NCI-H2196 (cell line): ENCODE measurements at regions not wholly inside any gene's neighbourhood (a gene's known extent, or its start where the extent isn't known, plus 50 kb on each side); places are given as distances from the start of the nearest gene placed in this dataset.
"Not testable (repeated sequence)": the region's sequence is repeated elsewhere in the genome, so short reads cannot be mapped to it uniquely, and the experiment has no call there.

Experiments used
- DNase-seq: peaks from one replicate; lab custom pipeline; 2025; ENCODE audit not compliant: unreplicated experiment; lab: John Stamatoyannopoulos, UW

- DNase-seq, result no peak
Measured at GRCh38 chr1:234921266-234922062, 207.2 kb downstream of the TOMM20 start.

GRCh38 chr1:234920843-234921140 lies 207.8 kb downstream of the TOMM20 start:
- no peak for DNase-seq

- no peak for DNase-seq
Measured at GRCh38 chr1:234920136-234920842, 208.3 kb downstream of the TOMM20 start.

GRCh38 chr1:234918961-234919761 lies 209.5 kb downstream of the TOMM20 start:
- DNase-seq, result no peak

- no peak for DNase-seq
Measured at GRCh38 chr1:234918181-234918841, 210.3 kb downstream of the TOMM20 start.

GRCh38 chr1:234917495-234918180 lies 211.0 kb downstream of the TOMM20 start:
- DNase-seq, result no peak

- DNase-seq, result no peak
Measured at GRCh38 chr1:234916840-234917239, 211.8 kb downstream of the TOMM20 start.

- DNase-seq, result no peak
Measured at GRCh38 chr1:234915924-234916675, 212.5 kb downstream of the TOMM20 start.

- DNase-seq, result no peak
Measured at GRCh38 chr1:234914606-234915290, 213.9 kb downstream of the TOMM20 start.

GRCh38 chr1:234913771-234914170 lies 214.9 kb downstream of the TOMM20 start:
- no peak for DNase-seq

GRCh38 chr1:234913278-234913649 lies 215.4 kb downstream of the TOMM20 start:
- DNase-seq, result no peak

- DNase-seq, result no peak
Measured at GRCh38 chr1:234912548-234913277, 215.9 kb downstream of the TOMM20 start.

- DNase-seq, result no peak
Measured at GRCh38 chr1:234911787-234912186, 216.8 kb downstream of the TOMM20 start.

- DNase-seq, result not testable (repeated sequence)
Measured at GRCh38 chr1:234911136-234911535, 217.5 kb downstream of the TOMM20 start.

- DNase-seq, result no peak
Measured at GRCh38 chr1:234909851-234910250, 218.8 kb downstream of the TOMM20 start.

GRCh38 chr1:234909307-234909810 lies 219.3 kb downstream of the TOMM20 start:
- no peak for DNase-seq

GRCh38 chr1:234908571-234908970 lies 220.1 kb downstream of the TOMM20 start:
- no peak for DNase-seq

GRCh38 chr1:234907940-234908405 lies 220.7 kb downstream of the TOMM20 start:
- DNase-seq, result no peak
